DMS79 (cell line): ENCODE measurements at regions not wholly inside any gene's neighbourhood (a gene's known extent, or its start where the extent isn't known, plus 50 kb on each side); places are given as distances from the start of the nearest gene placed in this dataset.
A peak's percentile ranks its signal among the peaks of the same experiment; 100 is the strongest.

Experiments
- DNase-seq: peaks from one replicate; lab custom pipeline; 2025; lab: John Stamatoyannopoulos, UW

DNA sequence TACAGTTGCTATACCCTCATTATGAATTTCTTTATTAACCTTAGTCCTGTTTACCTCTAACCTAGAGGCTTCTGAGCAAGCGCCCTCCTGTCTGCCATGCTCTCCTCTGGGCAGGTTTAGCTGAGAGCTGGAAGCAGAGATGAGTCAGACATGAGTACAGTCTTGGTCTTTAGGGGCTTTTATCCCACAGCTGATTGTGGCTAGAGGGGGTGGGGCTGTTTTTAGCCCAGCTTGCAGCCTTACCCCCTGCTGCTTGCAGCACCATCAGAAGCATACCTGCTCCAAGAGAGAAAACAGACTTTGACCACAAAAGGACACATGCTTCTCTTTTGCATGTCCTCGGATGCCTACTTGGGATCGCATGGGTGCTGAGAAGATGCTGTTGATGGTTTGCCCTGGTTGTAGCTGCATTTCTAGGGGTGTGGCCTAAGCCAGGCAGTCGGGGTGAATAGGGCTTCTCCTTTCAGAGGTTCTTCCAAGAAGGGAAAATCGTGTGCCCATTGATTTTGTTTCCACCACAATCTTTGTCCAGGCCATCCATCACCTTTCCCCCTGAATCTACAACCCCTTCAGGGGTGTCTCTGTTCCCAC is 115.0 kb upstream of the LGALSL start:
- no peak for DNase-seq

DNA sequence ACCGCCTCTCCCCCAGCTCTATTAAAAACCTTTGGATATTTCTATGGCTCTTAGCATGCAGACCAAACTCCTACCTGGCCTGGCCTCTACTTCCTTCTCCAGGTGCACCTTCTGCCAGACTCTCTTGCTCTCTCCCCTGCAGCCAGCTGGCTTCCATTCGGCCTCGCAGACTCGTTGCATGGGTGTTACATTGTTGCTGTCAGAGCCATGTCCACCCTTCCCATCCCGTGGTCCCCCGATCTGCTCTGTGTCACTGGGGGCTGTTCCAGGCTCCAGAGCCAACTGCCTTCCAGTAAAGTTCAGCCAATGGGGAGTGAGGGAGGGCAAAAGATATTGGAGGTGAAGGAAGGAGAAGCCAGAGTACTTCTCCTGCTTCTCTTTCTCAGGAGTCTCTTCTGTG is 112.5 kb upstream of the LGALSL start:
- DNase-seq = no peak

DNA sequence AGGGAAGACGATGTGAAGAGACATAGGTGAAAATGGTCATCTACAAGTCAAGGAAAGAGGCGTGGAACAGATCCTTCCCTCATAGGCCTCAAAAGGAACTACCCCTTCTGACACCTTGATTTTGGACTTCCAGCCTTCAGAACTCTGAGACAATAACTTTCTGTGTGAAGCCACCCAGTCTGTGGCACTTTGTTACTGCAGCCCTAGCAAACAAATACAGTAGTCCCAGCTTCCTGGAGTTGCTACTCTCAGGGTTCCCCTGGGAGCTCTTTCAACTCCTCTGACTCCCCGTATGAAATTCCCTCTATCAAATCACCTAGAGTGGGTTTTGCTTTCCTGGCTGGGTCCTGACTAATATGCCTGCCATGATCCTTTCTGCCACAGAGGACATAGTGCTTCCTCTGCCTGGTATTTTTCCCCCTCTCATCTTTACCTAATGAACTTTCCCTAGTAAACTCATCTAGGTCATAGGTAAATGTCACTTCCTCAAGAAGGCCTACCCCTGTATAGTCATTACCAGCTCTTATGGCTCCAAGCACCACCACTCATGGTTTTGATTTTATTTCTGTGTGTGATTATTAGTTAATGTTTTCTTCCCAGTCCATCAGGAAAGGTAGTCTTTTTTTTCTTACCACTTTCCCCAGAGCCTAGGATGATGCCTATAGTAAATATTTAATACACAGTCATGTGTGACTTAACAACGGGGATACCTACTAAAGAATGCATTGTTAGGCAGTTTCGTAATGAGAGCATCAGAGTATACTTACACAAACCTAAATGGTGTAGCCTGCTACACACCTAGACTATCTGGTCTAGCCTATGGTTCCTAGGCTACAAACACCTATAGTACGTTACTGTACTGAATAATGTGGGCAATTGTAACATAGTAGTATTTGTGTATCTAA is 111.5 kb upstream of the LGALSL start:
- DNase-seq = no peak

DNA sequence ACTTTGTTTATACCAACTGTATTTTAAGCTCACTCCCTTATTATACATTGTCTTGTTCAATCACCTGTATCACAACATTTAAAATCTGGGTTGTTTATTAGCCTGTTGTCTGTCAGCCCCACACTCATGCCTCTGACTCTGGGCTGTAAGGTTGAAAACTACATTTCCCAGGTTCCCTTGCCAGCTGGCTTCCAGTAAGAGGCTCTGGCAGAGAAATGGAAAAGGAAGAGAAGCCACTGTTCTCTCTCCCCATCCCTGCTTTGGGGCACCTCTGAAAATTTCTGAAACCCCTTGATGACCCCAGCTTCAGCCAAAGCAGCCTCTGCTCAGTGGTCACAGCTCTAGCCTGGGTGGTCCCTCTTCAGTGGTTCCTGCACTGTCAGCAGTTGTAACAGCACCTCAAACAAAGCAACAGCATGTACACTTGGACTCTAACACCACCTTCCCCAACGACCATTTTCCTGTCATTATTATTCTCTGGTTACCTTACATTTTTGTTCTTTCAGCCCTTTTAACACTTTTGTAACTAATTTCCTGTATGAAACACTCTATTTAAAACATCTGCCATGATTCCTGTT is 108.9 kb upstream of the LGALSL start:
- DNase-seq = no peak

DNA sequence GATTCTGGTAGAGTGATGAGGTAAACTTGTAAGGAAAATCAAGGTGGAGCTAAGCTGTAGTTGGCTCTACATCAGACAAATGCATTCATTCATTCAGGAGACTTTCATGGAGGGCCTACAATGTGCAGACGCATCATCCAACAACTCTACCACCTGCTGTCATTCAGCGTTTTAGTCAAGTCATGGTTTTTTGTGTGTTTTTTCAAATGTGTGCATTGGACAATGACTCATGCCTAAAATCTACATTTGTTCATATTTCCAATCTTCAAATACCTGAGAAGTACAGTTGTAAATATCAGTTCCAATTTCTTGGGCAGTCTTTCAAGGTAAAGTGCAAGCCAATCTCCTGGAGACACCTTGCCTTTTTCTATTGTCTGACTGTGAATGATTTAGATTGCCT is 108.0 kb upstream of the LGALSL start:
- no peak for DNase-seq

DNA sequence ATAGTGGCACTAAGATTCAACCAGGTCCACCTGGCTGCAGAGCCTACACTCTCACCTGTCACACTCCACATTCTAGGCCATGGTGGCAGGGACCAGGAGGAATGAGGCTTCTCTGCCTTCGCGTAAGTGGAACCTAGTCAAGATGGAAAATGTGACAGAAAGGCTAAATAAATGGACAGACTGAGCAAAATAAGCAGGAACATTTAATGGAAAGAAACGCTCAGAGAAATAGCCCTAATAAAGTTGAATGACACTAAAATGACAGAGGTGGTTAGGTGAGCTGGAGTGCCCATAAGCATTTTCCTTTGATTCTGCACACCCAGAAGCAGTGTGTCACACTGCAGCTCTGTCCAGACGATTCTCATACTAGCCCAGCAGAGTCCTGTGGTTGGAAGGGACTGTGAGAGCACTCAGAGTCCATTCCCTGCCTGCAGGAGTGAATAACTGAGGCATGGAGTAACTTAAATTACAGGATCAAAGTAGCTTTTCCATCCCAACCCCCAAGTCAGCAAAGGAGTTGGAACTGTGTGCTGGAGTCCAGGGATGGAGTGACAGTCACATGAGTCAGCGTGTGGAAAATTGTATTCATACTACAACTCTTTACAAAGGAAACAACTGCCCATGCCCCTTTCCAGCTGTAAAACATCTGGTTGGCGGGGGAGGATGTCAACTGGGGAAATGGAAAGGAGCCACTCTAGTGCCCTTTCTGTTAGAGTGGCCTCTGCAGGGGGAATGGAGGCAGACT is 105.4 kb upstream of the LGALSL start:
- no peak for DNase-seq

DNA sequence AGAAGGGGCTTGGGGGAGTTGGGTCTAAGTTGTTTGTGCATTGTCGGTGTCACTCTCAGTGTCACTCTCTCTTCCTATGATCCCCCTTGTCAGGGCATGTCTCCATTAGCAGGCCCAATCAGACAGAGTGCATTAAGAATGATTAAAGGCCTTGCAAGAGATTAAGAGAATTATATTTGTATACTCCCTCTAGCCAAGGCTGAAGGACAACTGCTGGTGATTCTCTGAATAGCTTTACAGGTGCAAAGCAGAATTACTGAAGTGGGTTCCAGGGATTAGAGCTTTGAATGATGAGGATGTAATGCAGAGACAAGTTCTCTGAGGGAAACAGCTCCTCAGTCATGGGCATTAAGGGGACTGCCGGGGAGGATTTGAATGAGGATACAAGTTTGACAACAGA is 104.8 kb upstream of the LGALSL start:
- DNase-seq = no peak

DNA sequence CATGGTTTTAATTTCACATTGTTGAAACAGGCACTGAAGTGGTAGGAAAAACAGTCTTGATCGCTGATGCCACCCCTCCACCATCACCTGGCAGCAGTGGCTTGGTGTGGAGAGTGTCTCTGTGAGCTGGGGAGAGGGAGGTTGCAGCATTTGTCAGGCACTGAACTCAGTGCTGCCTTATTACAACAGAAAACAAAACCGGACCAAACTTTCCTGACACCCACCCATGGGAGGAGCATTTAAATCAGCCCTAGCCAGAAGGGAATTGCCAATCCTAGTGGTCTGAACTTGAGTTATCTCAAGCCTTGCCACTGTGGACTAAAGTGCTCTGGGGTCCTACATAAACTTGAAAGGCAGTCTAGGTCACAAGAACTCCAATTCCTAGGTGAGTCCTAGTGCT is 103.0 kb upstream of the LGALSL start:
- DNase-seq = no peak

DNA sequence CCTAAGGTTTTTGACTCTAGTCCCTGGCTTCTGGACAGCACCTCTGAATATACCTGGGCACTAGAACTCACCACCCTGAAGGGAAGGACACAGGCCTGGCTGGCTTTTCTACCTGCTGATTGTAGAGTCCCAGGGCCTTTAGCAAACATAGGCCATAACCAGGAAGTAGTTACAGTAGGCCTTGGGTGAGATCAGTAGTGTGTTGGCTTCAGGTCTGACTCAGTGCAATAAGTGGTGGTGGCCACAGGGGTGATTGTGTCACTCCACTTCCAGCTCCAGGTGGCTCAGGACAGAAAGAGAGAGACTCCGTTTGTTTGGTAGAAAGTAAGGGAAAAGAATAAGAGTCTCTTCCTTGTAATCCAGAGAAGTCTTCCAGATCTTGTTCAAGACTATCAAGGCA is 101.7 kb upstream of the LGALSL start:
- no peak for DNase-seq

DNA sequence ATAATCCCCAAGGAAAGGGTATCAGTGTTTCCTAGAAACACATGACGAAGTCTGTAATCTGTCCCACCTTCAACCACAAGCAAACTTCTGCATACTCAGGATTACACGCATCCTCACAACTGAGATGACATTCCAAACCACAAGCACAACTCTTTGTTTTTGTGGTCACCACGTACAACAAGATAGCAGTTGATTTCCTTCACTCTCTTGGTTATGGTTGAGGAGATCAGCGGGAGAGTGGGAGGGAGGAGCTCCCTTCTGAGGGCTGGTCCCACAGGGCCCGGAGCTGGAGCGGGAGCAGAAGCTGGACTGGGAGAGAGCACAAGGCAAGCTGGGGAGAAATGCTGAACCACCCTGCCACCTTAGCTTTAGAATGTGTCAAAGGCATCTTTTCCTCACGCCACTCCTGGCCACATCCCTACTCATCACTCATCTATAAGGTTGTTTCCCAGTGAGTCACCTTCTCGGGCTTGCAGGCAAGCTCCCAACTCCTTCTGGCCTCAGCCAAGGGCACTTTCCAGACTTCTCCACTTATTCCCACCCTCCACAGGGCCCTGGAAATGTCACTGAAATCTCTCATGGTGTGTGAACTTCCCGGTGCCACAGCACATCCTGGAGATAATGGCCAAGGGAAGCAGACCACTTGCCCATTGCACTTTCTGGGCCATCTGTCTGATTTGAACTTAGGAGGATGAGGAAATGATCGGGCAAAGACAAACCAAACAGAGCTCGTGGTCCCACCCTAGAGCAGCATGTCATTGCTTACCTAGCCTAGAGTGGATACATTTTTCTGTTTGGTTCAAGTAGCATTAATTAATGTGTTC is 98.9 kb upstream of the LGALSL start:
- peak; percentile 46 for DNase-seq

DNA sequence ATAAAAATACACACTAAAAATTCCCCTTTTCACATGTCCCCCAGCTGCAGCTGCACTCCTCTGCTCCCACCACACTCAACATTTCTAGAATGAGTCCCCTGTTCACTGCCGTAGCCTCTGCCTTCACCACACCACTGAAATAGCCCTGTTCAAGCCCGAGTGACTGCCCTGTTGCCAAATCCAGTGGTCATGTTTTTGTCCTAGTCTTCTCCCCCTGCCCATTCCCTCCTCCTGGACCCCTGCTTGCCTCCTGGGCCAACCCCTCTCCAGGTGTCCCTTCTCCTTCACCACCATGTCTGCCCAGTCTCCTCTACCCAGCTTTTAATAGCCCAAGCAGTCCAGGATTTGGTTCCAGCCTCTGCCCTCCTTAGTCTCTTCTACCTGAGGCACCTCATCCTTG is 97.1 kb upstream of the LGALSL start:
- DNase-seq = no peak

DNA sequence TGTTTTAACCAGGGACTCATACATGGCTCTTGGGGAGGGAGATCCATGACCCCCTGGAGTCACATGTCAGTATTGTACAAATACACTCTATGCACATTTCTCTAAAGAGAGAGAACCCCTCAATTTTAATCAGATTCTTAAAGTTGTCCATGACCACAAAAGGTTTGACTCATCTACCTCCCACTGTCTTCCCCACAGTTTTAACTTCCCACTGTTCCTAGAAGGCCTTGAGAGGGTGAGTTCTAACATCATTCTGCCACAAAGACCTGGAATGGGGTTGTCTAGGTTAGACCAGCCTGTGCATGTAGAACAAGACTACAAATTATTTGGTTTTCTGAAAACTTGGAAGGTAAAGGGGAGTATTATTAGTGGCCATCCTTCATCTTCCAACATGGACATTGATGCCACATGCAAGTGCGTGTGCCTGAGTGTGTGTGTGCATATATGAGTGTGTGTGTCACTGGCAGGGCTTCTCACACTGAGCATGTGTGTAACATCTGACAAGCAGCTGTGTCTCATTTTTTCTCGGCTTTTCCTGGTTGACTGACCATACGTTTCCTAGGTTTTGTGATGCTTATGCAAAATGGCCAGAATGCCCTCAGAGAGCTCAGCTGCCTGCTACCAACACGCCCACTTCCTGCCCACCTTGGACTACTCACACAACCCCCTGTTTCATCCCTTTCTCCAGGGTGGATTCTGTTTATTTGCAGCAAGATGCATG is 94.6 kb upstream of the LGALSL start:
- DNase-seq = no peak

DNA sequence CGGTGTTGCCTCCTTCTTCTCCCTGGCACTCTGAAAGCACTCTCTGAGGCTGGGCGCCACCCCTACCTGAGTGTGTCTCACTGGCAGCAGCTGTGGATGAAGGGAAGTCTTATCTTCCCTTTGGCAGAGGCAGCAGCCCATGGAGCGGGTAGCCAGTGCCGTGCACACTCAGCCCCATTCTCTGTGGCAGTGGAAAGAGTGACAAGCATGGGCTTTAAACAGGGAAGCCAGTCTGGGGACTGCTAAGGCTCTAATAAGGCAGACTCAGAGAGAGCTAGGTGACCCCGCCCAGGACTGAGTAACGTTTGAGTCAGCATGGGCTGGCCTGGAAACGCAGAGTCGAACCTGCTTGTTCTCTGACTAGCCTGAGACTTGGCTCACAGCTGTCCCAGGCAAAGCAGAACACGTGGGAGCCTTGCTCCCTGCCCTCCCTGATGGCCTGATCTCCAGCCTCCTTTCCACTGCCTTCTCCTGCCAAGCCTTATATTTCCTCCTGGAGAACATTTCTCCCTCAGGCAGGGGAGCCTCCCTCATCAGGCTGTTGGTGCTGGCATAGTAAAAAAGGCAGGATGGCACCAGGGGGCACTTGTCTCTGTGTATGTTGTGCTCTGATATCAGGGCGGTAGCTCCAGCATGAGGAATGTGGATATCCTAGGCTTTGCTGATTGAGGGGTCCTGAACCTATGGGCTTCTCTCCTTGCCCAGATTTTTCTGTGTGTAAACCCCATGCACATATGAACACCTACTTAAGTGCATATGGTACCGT is 93.9 kb upstream of the LGALSL start:
- no peak for DNase-seq

DNA sequence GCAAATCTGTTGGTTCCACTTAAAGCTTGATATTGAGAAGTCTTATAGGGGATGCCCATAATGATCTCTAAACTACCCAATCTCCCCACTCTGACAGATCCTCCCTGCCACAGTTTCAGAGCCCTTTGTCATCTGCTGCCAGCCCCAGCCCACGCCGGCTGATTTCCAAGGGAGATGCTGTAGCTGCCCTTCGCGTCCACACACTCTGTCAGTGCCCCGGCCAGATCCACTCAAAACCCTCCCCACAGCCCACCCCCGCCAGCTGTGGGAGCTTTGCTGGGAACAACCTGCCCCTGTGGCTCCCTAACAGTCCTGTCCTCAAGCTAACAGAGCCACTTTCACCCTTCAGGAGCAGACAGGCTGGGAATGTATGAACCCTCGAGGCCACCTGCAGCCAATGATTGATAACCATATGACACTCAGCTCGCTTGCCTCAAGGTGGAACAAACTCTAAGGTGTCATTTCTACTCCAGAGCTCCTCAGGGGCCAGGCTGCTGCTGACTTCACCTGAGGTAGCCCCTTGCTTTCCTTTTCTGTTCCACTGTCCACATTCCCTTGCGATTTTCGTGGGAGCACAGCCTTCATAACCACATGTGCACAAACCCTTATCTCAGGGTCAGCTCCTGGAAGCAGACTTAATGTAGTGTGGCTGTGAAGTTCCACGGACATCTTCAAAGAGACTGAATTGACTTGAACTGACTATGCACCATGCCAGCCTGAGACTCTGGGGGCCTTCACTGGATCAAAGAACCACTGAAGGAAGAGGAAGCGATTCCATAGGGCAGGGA is 92.6 kb upstream of the LGALSL start:
- DNase-seq = no peak

DNA sequence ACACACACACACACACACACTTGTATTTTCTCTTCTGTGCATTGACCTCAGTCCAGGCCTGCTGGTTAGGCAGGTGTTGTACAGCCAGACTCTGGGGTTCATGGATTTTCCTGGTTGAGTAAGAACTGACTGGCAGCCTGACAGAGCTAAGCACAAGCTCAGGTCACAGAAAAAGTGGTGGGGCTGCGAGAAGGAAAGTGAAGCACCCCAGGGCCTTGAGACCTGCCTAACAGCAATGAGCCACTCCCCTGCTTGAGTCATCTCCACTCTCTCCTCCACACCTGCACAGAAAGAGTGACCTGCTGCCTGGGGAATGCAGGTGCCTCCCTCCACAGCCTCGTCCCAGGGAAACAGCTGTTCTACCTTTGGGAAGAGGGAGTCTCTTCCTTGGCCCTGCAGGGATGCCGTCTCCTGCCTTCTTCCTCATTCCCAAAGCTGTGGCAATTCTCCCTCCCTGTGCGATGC is 91.4 kb upstream of the LGALSL start:
- DNase-seq = no peak

DNA sequence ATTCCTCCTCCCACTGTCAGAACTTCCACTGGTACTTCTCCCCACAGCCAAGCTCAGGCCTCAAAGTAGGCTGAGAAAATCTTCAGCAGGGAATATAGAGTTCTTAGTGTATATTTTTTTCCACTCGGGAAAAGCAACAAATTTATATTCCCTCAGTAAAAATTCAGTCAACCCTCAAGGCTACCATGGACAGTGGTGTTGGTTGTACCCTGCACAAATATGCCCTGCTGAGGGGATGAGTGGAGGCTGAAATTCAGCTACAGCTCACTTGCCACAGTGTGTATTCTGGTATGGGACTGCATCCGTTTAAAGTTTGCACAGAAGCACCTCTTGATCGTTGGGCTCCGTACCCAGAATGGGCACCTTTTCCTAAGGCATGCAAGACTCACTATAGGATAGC is 90.8 kb upstream of the LGALSL start:
- no peak for DNase-seq

DNA sequence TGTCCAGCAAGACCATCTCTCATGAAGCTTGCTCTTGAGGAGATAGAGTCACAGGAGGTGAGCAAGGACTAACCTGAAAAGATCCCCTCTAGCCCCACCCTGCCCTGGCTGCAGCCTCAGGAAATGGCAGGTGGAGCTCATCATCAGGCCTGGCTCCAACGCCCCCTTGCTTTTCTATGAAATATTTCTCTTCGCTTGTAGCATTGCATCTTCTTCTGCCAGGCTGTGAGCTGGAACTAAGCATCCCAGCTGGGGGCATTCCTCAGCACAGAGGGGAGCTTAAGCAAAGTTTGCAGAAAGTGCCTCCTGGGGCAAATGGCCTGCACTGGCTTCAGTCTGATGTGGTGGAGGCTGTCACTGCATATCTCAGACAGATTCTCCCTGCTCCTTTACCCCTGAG is 90.1 kb upstream of the LGALSL start:
- no peak for DNase-seq

DNA sequence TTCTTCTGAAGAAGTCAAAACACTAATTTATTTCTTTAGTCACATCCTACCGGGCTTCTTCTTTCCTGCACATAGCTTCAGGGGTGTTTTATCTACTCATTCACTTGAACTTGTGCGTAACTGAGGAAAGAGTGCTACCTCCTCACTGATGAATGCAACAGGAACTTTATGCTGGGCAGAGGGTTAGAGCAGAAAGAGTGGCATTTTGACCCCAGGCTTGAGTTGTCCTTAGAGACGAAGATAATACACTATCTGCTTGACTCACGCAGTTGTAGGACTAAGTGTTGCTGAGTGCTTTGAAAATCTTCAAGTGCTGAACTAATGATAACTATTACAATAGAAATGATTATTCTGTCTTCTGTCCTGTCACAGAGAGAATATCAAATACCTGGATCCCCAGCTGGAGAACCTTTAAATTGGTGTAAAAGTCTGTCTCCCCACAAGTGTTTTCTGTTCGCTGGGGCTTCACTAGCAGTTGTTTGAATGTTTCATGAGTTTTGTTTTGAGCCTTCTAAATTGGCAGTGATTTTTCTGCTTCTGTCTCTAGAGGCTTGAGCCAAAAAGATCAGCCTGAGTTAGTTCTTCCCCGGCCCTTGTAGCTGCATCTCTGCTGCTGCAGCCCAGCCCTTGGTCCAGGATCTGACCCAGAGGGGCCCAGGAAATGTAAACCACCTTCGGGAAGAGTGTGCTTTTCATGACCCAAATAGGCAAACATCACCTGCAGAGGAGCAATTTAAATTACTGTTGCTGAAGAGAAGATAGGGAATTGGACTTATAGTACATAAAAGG is 86.3 kb upstream of the LGALSL start:
- DNase-seq = no peak

DNA sequence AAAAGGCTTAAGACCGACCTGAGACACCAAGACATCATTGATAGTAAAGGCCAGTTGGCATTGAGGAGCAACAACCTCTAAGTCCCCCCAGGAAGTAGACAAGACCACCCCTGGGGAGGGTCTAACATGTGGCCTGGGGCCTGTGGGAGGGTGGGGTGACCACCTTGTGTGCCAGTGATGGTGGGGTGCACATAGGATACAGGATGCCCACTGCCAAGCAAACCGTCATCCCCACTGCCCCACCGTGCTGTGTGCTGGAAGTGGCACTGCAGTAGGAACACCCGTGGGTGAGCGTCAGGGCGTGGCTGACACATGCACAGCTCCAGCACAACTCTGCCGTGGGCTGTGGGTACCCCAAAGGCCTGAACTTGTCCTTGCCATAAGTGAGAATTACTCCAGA is 84.3 kb upstream of the LGALSL start:
- no peak for DNase-seq
